ENCODE measurements at regions not wholly inside any gene's neighbourhood (a gene's known extent, or its start where the extent isn't known, plus 50 kb on each side); places are given as distances from the start of the nearest gene placed in this dataset.

- Histone ChIP-seq H4K20me1 (ENCODE audit: control insufficient read depth, extremely low read depth, insufficient read depth, low read length) (no peaks in the 10 kb centered on the region), H3K9me3 (ENCODE audit: control insufficient read depth, insufficient read depth, low read depth, low read length) (no peaks in the 10 kb centered on the region), H3K4me3 (replicated peaks in 1 of 4; ENCODE audit: control extremely low read depth in 1 of 4, insufficient read depth in 1 of 4, low read depth in 3 of 4, low read length in 4 of 4) (no peak overlapping the region), H3K4me1 (ENCODE audit: control insufficient read depth, extremely low read depth, insufficient read depth, low read length) (no peaks in the 10 kb centered on the region), H3K9ac (ENCODE audit: insufficient read depth, low read length) (no peak overlapping the region), H3K36me3 (ENCODE audit: control insufficient read depth, insufficient read depth, low read length) (no peaks in the 10 kb centered on the region), H3K79me2 (ENCODE audit: control insufficient read depth, insufficient read depth, low read length) (no peaks in the 10 kb centered on the region), H2AFZ (ENCODE audit: low read length) (no peak overlapping the region), H3K27me3 (ENCODE audit: control insufficient read depth, insufficient read depth, low read length) (no peaks in the 10 kb centered on the region), H3K4me2 (ENCODE audit: extremely low read depth, insufficient read depth, low read length) (no peak overlapping the region), H3K27ac (ENCODE audit: insufficient read depth, low read length) (no peak overlapping the region)
- TF ChIP-seq CTCF (conservative IDR thresholded peaks at IDR 0.05 in 1 of 2, IDR thresholded peaks at IDR 0.05 in 1 of 2; ENCODE audit: low read depth in 1 of 2, low read length in 2 of 2) (no peak), EZH2 (IDR thresholded peaks at IDR 0.05; ENCODE audit: low read length, missing control alignments) (no peak)
- no peak for DNase-seq (ENCODE audit: low read depth in 2 of 2)
These were observed 196.0 kb upstream of the EEA1 start for GRCh38 chr12:93125126-93125525.

- Histone ChIP-seq H3K9ac (ENCODE audit: insufficient read depth, low read length) (no peak overlapping the region), H3K36me3 (ENCODE audit: control insufficient read depth, insufficient read depth, low read length) (no peaks in the 10 kb centered on the region), H3K27me3 (ENCODE audit: control insufficient read depth, insufficient read depth, low read length) (no peaks in the 10 kb centered on the region), H3K27ac (ENCODE audit: insufficient read depth, low read length) (no peak overlapping the region), H3K4me3 (replicated peaks in 1 of 4; ENCODE audit: control extremely low read depth in 1 of 4, insufficient read depth in 1 of 4, low read depth in 3 of 4, low read length in 4 of 4) (no peak overlapping the region), H4K20me1 (ENCODE audit: control insufficient read depth, extremely low read depth, insufficient read depth, low read length) (no peaks in the 10 kb centered on the region), H2AFZ (ENCODE audit: low read length) (no peak overlapping the region), H3K4me1 (ENCODE audit: control insufficient read depth, extremely low read depth, insufficient read depth, low read length) (no peaks in the 10 kb centered on the region), H3K9me3 (ENCODE audit: control insufficient read depth, insufficient read depth, low read depth, low read length) (no peaks in the 10 kb centered on the region), H3K79me2 (ENCODE audit: control insufficient read depth, insufficient read depth, low read length) (no peaks in the 10 kb centered on the region), H3K4me2 (ENCODE audit: extremely low read depth, insufficient read depth, low read length) (no peak overlapping the region)
- TF ChIP-seq EZH2 (IDR thresholded peaks at IDR 0.05; ENCODE audit: low read length, missing control alignments) = no peak
- no peak for TF ChIP-seq CTCF (conservative IDR thresholded peaks at IDR 0.05 in 1 of 2, IDR thresholded peaks at IDR 0.05 in 1 of 2; ENCODE audit: low read depth in 1 of 2, low read length in 2 of 2)
- DNase-seq (ENCODE audit: low read depth in 2 of 2) = no peak
These were observed 197.0 kb upstream of the EEA1 start for GRCh38 chr12:93126069-93126474.

- H2AFZ ChIP-seq (ENCODE audit: low read length) = no peak overlapping the region
- H3K9me3 ChIP-seq (ENCODE audit: control insufficient read depth, insufficient read depth, low read depth, low read length) = no peaks in the 10 kb centered on the region
- H3K4me2 ChIP-seq (ENCODE audit: extremely low read depth, insufficient read depth, low read length) = no peak overlapping the region
- no peaks in the 10 kb centered on the region for H3K27me3 ChIP-seq (ENCODE audit: control insufficient read depth, insufficient read depth, low read length)
- no peak overlapping the region for H3K9ac ChIP-seq (ENCODE audit: insufficient read depth, low read length)
- H3K79me2 ChIP-seq (ENCODE audit: control insufficient read depth, insufficient read depth, low read length) = no peaks in the 10 kb centered on the region
- TF ChIP-seq CTCF (conservative IDR thresholded peaks at IDR 0.05 in 1 of 2, IDR thresholded peaks at IDR 0.05 in 1 of 2; ENCODE audit: low read depth in 1 of 2, low read length in 2 of 2) (no peak), EZH2 (IDR thresholded peaks at IDR 0.05; ENCODE audit: low read length, missing control alignments) (no peak)
- H4K20me1 ChIP-seq (ENCODE audit: control insufficient read depth, extremely low read depth, insufficient read depth, low read length) = no peaks in the 10 kb centered on the region
- no peaks in the 10 kb centered on the region for H3K4me1 ChIP-seq (ENCODE audit: control insufficient read depth, extremely low read depth, insufficient read depth, low read length)
- no peaks in the 10 kb centered on the region for H3K36me3 ChIP-seq (ENCODE audit: control insufficient read depth, insufficient read depth, low read length)
- no peak for DNase-seq (ENCODE audit: low read depth in 2 of 2)
- no peak overlapping the region for H3K27ac ChIP-seq (ENCODE audit: insufficient read depth, low read length)
- no peak overlapping the region for H3K4me3 ChIP-seq (replicated peaks in 1 of 4; ENCODE audit: control extremely low read depth in 1 of 4, insufficient read depth in 1 of 4, low read depth in 3 of 4, low read length in 4 of 4)
These were observed 198.0 kb upstream of the EEA1 start for GRCh38 chr12:93127107-93127560.
